Brain pericyte (primary cell): ENCODE measurements at regions not wholly inside any gene's neighbourhood (a gene's known extent, or its start where the extent isn't known, plus 50 kb on each side); places are given as distances from the start of the nearest gene placed in this dataset.
A peak's percentile ranks its signal among the peaks of the same experiment; 100 is the strongest.
"Not testable (repeated sequence)": the region's sequence is repeated elsewhere in the genome, so short reads cannot be mapped to it uniquely, and the experiment has no call there.

Source experiments
- DNase-seq: peaks from one replicate; pipeline ENCODE4 v3.0.0-alpha.2; 2012; ENCODE audit warnings: low read depth, low spot score

DNA sequence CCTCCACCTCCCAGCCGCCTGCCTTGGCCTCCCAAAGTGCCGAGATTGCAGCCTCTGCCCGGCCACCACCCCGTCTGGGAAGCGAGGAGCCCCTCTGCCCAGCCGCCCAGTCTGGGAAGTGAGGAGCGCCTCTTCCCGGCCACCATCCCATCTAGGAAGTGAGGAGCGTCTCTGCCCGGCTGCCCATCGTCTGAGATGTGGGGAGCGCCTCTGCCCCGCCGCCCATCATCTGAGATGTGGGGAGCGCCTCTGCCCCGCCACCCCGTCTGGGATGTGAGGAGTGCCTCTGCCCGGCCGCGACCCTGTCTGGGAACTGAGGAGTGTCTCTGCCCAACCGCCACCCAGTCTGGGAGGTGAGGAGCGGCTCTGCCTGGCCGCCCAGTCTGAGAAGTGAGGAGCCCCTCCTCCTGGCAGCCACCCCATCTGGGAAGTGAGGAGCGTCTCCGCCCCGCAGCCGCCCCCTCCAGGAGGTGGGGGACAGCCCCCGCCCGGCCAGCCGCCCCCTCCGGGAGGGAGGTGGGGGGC, 296.3 kb downstream of the HNRNPD start:
- DNase-seq, result not testable (repeated sequence)

DNA sequence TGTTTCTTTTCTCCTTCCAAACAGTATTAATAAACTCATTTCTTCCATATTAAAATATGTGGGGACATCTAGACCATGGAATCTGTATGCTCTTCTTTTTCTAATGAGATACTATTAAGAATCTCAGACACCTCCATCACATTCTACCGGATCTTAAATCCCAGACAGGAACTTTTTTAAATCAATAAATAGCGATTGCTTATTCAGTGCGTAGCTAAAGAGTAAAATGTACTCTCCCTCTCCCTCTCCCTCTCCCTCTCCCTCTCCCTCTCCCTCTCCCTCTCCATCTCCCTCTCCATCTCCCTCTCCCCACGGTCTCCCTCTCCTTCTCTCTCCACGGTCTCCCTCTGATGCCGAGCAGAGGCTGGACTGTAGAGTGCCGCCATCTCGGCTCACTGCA, 297.0 kb downstream of the HNRNPD start:
- no peak for DNase-seq

DNA sequence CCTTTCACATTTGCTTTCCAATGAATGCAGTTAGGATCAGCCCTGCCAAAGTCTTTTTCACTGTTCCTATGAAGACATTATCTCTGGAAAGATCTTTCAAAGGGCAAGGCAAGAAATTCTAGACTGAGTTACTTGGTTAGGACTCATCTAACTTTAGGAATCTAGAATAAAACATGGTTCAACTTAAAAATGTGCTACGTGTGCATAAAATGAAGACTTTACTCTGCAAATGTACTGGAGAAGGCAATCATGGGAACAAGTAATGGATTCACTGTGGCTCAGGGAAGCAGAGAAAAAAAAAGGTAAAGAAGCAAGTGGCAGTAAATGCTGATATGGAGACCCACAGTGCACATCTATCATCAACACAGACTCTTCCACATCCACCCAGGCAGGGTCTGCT, 297.4 kb downstream of the HNRNPD start:
- no peak for DNase-seq

DNA sequence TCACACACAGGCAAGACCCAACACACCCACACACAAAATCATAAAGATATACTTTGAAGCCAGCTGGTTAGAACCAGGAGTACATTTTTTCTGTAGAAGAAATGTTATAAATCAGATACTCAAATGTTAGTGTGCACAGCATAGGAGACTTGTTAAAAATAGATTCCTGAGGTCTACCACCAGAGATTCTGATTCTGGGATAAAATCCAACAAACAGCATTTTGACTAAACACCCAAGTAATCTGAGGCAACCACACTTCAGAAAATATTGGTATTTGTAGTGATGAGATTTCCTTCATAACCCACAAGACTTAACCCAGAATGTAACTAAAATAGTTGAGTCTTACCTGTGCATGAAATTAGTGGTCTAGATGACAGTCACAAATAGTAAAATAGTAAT, 301.8 kb downstream of the HNRNPD start:
- no peak for DNase-seq

DNA sequence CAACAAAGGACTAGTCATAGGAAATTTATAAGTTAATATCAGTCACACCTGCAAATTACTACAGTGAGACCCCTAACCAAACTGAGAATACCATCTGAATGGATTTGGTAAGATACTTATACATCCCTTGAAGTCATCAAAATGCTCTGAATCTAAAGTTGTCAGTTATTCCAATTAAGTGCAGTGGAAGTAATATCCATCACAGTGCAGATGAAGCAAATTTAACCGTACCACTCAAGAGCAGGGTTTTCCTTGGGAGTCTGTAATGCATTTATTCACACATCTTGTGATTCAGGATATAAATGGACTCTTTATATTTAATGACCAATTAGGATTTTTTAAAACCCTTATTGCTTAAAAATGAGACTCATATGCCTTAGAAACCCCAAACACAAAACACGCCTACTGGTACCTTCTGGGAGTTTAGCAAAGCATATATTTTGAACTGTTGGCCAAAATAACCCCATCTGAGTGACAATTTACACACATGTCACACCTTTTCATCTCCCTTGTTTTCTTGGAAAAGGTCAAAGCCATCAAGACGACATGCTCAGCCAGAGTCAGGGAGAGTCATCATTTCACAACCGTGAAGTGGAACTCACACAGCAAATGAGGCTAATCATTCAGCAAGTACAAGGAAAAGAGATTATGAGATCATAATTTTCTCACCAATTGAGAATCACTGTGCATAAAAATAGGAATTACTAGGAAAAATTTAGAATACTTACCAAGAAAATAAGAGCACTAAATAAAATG, 303.7 kb downstream of the HNRNPD start:
- DNase-seq, result no peak

DNA sequence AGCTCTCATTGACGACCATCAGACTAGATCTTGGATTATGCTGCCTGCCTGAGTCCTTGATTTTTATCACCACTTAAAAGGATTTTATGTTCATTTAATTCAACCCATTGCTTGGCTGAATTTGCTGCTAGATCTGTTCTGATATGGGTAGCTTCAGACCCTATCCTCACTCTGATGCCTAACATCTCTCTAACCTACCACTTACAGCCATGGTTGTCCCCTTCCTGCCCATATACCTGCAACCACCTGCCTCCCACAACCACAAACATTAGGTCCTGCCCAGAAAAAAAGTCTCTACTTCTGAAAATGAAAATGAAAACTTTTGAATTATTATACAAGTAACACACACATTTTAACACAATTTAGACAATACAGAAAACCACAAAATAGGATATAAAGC, 310.8 kb downstream of the HNRNPD start:
- no peak for DNase-seq

DNA sequence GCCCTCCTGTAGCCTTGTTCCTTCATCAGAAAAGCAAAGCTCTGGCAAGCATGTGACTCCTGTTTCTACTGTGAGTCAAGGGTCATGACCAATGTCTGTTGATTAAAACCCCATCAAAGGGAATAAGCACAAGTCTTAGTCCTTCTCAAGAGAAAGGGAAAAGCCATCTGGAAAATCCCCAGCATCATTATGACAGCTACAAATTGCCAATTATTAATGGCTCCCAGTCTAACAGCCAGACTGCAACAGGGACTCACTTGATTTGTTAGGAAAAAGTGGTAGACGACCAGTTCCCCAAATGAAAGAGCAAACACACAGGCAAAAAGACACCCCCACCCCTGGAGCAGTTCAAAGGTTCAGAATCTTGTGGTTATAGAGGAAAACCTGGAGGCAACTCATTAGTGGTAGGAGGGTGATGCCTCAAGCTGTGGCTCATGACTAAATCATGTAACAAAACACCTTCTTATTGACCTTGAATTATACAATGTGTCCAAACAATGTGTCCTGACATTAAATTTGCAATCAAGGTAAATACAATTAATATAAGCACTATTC, 315.7 kb downstream of the HNRNPD start:
- DNase-seq, result no peak

DNA sequence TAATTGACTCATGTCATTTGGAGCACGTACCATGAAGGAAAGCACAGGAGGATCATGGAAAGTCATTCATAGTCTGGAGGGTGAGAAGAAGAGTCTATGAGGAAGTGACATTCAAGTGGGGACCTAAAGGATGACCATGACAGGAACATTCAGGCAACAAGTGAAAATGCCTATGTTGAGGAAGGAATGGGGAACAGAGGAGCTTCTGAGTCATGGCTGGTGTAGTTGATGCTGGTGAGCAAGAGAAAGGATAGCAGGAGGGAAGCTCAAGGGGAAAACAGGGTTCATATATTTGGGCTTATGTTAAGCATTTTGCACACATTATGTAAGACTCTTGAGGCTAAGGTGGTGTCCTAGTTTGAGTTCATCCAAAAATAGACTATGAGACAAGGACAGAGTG, 318.6 kb downstream of the HNRNPD start:
- no peak for DNase-seq

DNA sequence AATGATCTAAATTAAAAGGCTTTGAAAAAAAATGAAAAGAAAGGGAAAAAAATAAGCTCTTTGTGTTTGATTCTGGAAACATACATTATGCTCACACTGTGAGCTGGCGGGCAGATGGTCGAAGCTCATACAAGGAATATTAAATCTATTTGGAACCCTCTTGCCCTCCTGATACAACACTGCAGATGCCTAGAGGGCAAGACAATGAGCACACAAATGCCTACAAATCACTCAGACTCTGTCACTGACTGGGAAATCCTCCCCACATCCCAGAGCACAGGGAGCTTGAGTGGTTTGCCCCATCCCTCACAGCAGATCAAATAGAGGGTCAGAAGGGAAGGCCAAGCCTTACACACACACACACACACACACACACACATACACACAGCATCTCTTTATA, 320.4 kb downstream of the HNRNPD start:
- DNase-seq, result no peak

DNA sequence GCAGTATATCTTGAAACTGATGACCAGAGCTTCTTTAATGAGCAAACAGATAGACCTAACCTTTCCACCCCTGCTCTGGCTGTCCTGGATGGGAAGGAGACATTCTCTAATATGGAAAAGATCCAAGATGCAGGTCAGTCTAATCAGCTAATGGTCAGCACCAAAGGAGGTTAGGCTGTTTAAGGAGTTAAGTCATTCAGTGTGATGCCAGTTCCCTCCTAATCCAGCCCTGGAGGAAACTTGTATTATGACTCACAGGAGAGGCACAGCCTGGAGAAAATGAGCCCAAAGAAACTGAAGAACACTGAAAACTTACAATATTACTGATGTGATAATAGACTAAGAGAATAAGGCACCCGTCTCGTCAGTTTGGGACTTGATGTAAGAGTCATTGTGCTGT, 323.0 kb downstream of the HNRNPD start:
- DNase-seq, result no peak

DNA sequence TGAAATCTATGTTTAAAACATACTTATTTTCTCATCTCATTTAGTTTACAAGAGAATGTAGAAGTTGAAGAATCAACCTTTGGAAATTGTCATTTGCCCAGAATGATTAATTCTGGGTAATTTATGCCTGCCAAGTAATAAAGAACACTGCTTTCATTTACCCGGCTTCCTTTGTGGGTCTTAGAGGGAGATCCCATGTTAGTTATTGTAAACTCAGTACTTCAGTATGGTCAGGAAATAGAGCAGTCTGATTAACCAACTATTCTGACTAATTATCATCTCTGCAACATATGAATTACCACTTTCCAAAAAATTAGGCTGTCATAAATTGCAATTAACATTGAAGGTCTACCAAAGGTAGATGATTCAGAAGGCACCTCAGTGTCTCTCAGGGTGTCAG, 324.5 kb downstream of the HNRNPD start:
- no peak for DNase-seq

DNA sequence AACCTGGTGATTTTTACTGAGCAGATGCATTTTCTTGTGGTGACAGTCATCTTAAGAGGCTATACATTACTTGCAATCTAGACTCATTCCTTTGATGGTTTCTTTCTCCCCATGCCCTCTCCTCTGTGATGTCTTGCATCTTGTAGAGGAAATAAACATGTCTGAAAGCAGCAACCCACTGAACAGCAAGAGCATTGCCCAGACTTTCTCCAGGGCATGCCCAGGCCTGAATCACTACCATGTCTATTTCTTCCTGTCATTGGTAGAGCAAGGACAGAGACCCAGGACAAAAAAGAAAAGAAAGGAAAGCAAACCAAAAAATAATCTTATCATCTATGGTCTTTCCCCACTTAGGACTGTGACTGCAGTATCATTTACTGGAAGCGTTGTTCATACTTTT, 326.1 kb downstream of the HNRNPD start:
- DNase-seq, result no peak

DNA sequence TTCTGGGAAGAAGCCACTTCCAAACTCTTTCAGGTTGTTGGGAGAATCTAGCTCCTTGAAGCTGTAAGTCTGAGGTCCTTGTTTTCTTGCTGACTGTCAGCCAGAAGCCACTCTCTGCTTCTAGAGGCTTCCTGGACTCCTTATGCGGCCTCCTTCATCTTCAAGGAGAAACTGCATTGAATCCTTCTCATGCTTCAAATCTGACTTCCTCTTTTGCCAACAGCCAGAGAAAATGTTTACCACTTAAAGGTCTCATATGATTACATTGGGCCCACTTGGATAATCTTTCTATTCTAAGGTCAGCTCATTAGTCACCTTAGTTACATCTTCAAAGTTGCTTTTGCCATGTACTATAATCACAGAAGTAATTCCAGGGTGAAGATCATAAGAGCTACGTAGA, 327.0 kb downstream of the HNRNPD start:
- no peak for DNase-seq

DNA sequence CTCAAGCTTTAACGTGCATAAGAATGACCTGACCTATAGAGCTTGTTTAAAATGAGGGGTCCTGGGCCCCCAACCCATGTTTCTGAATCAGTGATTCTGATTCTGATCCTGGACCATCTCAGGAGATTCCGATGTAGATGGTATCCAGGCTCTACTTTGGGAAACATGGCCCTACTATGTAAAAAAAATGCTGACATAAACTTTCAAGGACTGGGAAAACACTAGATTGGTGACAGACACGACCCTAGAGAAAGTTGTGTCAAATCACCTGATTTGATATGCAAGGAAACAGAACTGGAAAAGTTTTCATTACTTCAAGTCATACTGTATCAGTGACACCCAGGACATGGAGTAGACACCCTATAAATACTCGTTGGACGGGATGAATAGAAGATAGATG, 328.5 kb downstream of the HNRNPD start:
- DNase-seq, result no peak

DNA sequence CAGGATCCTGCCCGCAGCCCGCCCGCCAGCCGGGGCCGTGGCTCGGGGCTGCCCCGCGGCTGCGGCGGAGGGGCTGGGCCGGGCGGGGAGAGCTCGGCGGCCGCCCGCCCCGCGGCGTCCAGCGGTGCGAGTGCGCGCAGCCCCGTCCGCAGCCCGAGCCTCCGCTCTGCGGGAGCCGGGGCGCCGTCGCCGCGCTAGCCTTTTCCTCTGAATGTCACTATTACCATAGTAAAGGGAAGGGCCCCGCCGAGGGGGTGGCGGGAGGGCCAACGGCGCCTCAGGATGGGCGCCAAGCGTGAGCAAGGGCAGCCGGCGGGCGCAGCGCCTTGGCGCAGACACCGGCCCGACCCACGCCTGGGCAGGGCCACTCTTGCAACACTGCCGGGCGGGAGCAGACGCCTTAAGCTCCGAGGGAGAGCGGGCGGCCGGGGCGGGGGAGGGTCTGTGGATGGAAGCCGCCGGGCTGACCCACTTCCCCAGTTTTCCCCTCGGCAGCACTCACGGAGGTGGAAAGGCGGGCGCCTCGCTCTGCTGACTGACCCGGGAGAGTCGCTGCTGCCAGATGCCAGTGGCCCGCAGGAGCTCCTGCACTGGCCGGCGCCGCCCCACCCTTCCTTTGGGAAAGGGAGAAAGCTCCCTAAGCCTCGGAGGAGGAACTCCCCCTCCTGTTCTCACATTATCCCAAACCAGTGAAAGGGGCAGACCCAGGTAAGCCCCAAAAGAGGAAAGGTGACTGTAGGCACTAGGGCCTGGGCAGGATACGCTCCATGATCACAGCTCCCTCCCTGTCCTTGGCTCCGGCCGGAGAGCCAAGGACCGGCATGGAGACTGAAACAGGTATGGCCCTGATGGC, 329.4 kb downstream of the HNRNPD start:
- DNase-seq, result peak; percentile 1

DNA sequence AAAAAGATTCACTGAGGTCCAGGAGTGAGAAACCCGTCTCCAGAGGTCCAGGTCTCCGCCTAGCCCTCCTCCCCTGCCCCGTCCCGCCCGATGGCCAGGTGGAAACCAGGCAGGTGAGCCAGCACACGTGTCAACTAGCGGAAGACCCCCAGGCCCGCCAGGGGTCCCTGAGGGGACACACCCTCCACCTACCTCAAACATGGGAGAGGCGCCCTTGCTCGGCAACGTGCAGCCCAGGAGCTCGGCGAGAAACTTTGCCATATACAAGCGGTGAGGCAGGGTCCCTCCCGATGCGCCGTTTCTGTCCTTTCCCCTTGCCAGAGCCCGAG, 330.0 kb downstream of the HNRNPD start:
- no peak for DNase-seq

DNA sequence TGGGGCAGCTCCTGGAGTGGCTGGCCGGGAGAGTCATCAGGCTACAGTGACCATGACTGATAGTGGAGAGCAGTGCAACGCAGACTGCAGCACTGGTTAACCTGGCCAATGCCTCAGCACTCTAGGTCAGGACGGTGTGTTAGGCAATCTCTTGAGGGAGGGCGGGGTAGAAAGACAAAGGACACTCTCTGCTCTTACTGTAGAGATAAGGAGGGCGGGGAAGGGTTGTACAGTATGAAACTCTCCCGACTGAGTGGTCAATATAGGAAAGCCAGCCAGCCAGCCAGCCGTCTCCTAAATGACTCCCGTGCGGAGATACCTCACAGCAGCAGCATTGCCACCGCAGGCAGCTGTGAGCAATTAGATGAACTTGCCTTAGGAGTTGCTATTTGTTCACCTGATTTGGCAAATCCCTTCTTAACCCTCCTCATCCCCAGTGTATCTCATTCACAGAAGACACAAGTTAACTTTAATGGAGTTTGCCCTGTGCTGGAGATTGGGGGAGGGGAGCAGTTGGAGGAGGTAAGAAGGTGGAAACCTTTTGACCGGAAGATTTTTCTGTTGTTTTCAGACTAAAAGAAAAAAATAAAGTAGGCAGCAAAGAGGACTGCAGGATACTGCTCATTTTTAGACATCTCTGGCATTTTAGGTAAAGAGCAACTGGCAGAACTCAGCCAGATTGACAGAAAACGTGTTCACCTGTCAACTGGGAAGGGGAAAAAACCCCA, 330.5 kb downstream of the HNRNPD start:
- DNase-seq, result no peak

DNA sequence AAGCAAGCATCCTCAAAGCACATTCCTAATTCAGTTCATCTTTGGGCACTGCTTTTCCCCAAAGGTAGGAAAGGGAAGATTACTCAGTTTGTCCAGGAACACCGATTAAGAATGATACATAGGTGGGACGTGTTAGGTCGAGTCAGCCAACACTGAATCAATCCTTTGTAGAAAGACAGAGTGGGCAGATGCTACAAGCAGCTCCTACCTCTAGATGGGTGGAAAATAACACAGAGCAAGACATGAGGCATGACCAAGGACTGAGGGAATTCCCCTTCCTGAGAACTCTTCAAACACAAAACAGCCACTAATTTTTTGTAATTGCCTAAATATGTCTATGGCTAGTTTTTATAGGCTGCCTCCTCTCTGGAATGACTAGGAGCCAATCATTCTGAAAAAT, 331.7 kb downstream of the HNRNPD start:
- no peak for DNase-seq

DNA sequence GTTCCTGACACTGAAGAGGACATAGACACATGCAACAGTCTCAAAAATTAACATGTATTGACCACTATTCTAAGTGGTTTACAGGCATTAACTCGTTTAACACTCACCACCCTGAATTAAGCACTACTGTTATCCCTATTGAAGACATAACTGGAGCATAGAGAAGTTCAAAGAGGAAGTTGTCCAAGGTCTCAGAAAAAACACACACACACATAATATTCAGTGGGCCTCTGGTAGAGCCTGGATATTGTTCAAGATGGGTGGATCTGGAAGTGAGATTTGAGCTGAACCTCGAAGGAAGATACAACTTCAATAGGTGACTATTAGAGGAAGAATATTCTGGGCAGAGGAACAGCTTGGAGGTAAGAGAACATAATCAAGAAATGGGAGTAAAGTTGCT, 334.9 kb downstream of the HNRNPD start:
- no peak for DNase-seq

DNA sequence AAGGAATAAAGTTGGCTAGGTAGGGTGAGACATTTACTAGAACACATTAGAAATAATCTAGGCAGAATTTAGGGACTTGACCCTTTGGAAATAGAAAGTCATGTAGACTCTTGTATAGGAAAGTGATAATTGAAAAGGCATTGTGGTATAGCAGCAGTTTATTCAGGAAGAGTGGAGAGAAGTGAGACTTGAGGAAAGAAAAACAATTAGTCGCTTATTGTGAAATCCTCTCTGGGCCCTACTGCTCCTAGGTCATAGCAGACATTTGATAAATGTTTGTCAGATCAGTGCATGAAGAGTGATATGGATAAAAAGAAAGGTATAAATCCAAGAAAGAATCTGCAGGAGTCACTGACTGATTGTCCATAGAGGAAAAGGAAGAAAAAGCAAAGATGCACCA, 337.6 kb downstream of the HNRNPD start:
- DNase-seq, result no peak

DNA sequence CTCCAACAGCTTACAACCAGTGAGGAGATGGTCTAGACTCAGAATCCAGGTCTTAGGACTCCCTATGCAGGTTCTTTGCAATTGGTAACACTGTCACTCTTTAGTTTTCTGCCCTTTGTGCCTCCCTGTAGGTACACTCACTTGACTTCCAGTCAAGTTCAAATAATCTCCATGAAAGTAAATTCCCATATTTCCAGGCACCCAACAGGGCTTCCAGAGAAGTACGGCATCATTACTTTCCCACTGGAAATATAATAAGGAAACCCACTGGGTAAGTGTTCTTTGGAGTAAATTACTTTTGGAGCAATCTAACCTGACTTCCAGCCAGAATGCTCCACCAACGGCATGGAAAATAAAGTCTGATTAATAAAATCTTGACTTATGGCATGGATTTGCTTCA, 338.9 kb downstream of the HNRNPD start:
- DNase-seq, result no peak

DNA sequence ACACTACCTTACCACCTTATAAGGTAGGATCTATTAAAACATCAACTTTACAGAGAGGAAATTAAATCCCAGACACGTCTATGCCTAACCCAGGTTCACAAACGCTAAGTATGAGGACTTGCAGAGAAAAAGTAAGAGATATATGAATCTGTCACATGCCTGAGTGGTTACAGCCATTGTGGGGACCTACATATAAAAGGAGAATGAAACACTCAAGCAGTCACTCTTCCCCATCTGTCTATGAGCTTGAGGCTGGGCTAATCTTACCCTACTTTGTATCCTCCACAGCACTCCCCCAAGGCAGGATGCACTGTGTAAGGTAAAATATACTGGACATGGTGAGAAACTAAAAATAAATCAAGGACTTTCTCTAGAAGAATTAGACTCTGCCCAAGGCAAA, 339.9 kb downstream of the HNRNPD start:
- DNase-seq, result no peak
